ENCODE measurements at regions not wholly inside any gene's neighbourhood (a gene's known extent, or its start where the extent isn't known, plus 50 kb on each side); places are given as distances from the start of the nearest gene placed in this dataset.
"Not testable (repeated sequence)": the region's sequence is repeated elsewhere in the genome, so short reads cannot be mapped to it uniquely, and the experiment has no call there.

GRCh38 chr2:198544461-198544860 lies 740.1 kb downstream of the PLCL1 start:
- no peak overlapping the region for H3K27ac ChIP-seq
- TF ChIP-seq CTCF (conservative IDR thresholded peaks at IDR 0.05) = no peak

- no peak overlapping the region for H3K27ac ChIP-seq
- no peak for TF ChIP-seq CTCF (conservative IDR thresholded peaks at IDR 0.05)
Observed at GRCh38 chr2:198534756-198535155, 730.4 kb downstream of the PLCL1 start.

- TF ChIP-seq CTCF (conservative IDR thresholded peaks at IDR 0.05) = no peak
- H3K27ac ChIP-seq = no peak overlapping the region
Observed at GRCh38 chr2:198525211-198525969, 721.0 kb downstream of the PLCL1 start.

GRCh38 chr2:198523710-198524109 lies 719.3 kb downstream of the PLCL1 start:
- no peak overlapping the region for H3K27ac ChIP-seq
- no peak for TF ChIP-seq CTCF (conservative IDR thresholded peaks at IDR 0.05)

GRCh38 chr2:198518935-198519334 lies 714.5 kb downstream of the PLCL1 start:
- TF ChIP-seq CTCF (conservative IDR thresholded peaks at IDR 0.05) = no peak
- H3K27ac ChIP-seq = no peak overlapping the region

GRCh38 chr2:198517976-198518375 lies 713.6 kb downstream of the PLCL1 start:
- no peak overlapping the region for H3K27ac ChIP-seq
- no peak for TF ChIP-seq CTCF (conservative IDR thresholded peaks at IDR 0.05)

GRCh38 chr2:198508610-198509009 lies 704.2 kb downstream of the PLCL1 start:
- not testable (repeated sequence) for H3K27ac ChIP-seq

- no peak for TF ChIP-seq CTCF (conservative IDR thresholded peaks at IDR 0.05)
- no peak overlapping the region for H3K27ac ChIP-seq
Observed at GRCh38 chr2:198499539-198499938, 695.1 kb downstream of the PLCL1 start.
